ENCODE measurements at regions not wholly inside any gene's neighbourhood (a gene's known extent, or its start where the extent isn't known, plus 50 kb on each side); places are given as distances from the start of the nearest gene placed in this dataset.

DNA sequence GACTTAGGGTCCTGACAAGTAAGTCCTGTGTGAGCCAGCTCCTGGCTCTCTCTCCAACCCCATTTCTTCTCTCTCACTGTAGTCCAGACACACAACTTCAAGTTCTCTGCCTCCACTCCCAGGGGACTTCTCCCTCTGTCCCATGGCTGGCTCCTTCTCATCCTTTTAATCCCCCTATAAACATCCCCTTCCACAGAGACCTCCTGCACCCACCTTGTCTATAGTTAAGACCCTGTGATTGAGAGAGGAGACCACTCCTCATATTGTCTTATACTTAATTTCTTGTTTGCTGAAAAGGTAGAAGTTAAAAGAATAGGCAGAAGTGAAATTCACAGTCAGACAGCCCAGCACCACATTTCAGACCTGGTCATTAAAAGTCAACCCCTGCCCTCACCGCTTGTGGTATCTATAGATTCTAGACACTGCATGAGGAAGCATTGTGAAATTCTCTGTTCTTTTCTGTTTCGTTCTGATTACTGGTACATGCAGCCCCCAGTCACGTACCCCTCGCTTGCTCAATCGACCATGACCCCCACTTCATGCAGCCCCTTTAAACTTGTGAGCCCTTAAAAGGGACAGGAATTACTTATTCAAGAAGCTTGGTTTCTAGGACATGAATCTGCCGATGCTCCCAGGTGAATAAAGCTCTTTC lies 125.6 kb upstream of the FRMD4A start:
- WGBS, 2 donors: 62 to 75% methylated on average over 6 of the region's 6 CpGs
- Histone ChIP-seq H3K36me3 (no peaks in the 10 kb centered on the region), H3K9me3 (no peaks in the 10 kb centered on the region), H3K4me1 (no peaks in the 10 kb centered on the region), H3K4me3 (no peak overlapping the region), H3K27ac (no peak overlapping the region), H3K27me3 (no peaks in the 10 kb centered on the region)
- TF ChIP-seq POLR2A (IDR thresholded peaks at IDR 0.05): no peak
- DNase-seq: no peak
- intact Hi-C loops (cut with DNase I): no loop called here

- Histone ChIP-seq H3K27ac (no peak overlapping the region), H3K36me3 (no peaks in the 10 kb centered on the region), H3K9me3 (no peaks in the 10 kb centered on the region), H3K4me3 (no peak overlapping the region), H3K4me1 (peaks cover 0 to 4% (median 0%) of the 10 kb centered on the region in 3 donors), H3K27me3 (no peaks in the 10 kb centered on the region)
- WGBS, 2 donors: 91% methylated on average over 10 of the region's 10 CpGs
- no peak for TF ChIP-seq POLR2A (IDR thresholded peaks at IDR 0.05)
- TF ChIP-seq, protein P1, sequence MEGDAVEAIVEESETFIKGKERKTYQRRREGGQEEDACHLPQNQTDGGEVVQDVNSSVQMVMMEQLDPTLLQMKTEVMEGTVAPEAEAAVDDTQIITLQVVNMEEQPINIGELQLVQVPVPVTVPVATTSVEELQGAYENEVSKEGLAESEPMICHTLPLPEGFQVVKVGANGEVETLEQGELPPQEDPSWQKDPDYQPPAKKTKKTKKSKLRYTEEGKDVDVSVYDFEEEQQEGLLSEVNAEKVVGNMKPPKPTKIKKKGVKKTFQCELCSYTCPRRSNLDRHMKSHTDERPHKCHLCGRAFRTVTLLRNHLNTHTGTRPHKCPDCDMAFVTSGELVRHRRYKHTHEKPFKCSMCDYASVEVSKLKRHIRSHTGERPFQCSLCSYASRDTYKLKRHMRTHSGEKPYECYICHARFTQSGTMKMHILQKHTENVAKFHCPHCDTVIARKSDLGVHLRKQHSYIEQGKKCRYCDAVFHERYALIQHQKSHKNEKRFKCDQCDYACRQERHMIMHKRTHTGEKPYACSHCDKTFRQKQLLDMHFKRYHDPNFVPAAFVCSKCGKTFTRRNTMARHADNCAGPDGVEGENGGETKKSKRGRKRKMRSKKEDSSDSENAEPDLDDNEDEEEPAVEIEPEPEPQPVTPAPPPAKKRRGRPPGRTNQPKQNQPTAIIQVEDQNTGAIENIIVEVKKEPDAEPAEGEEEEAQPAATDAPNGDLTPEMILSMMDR (IDR thresholded peaks at IDR 0.05): no peak
- DNase-seq: no peak
- intact Hi-C loops (cut with DNase I): no loop called here
Observed at GRCh38 chr10:14454629-14455028, 123.9 kb upstream of the FRMD4A start.

DNA sequence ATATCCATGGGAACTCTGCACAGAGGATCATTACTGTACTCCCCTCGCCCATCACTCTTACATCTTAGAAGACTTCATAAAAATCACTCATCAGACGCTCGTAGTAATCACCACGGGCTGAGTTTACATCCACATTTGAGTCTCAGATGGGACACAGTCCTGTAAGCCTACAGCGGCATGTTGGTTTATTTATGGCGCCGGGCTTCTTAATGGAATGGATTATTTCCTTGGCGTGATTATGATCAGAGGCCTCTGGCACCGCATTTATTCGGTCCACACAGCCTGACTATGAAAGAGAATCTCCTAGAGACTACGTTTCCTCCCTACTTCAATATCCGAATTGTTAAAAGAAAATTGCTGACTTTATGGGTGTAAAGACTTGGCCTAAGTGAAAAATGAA lies 123.5 kb upstream of the FRMD4A start:
- DNase-seq: no peak
- Histone ChIP-seq H3K27me3 (no peaks in the 10 kb centered on the region), H3K27ac (no peak overlapping the region), H3K4me3 (no peak overlapping the region), H3K4me1 (peaks cover 0 to 4% (median 0%) of the 10 kb centered on the region in 3 donors), H3K36me3 (no peaks in the 10 kb centered on the region), H3K9me3 (no peaks in the 10 kb centered on the region)
- WGBS, 2 donors: 84 to 91% methylated on average over 12 of the region's 12 CpGs
- intact Hi-C loops (cut with DNase I): no loop called here
- TF ChIP-seq POLR2A (IDR thresholded peaks at IDR 0.05): no peak

DNA sequence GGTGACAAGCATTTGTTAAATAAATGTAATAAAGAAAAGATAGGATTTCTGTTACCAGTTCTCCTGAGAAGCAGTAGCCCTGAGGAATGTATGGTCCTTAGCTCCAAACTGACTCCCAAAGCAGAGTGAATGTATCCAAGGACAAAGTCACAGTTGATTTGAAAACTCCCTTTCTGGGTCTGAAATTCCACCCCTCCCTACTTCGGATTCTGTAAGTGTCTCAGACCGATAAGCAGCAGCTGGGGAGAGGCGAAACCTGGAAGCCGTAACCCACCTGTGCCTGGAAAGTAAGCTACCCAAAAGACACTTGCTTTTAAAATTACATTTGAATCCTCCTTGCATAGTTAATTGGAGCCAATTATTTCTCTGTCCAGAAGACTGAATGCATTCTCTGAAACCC lies 122.9 kb upstream of the FRMD4A start:
- TF ChIP-seq, protein P1 (IDR thresholded peaks at IDR 0.05): no peak
- TF ChIP-seq POLR2A (IDR thresholded peaks at IDR 0.05): no peak
- Histone ChIP-seq H3K27ac (no peak overlapping the region), H3K27me3 (no peaks in the 10 kb centered on the region), H3K9me3 (no peaks in the 10 kb centered on the region), H3K4me1 (peaks cover 0 to 7% (median 0%) of the 10 kb centered on the region in 3 donors), H3K36me3 (no peaks in the 10 kb centered on the region), H3K4me3 (no peak overlapping the region)
- no peak for DNase-seq
- intact Hi-C loops (cut with DNase I): no loop called here
- WGBS, 2 donors: 84% methylated on average over 4 of the region's 4 CpGs

DNA sequence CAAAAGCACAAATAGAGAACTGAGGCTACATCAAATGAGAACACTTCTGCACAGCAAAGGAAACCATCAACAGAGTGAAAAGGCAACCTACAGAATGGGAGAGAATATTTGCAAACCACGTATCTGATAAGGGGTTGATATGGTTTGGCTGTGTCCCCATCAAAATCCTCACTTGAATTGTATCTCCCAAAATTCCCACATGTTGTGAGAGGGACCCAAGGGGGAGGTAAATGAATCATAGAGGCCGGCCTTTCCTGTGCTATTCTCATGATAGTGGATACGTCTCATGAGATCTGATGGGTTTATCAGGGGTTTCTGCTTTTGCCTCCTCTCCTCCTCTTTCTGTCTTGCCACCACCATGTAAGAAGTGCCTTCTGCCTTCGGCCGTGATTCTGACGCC lies 120.6 kb upstream of the FRMD4A start:
- Histone ChIP-seq H3K4me3 (no peak overlapping the region), H3K36me3 (no peaks in the 10 kb centered on the region), H3K27ac (no peak overlapping the region), H3K9me3 (no peaks in the 10 kb centered on the region), H3K27me3 (no peaks in the 10 kb centered on the region), H3K4me1 (peaks cover 0 to 7% (median 0%) of the 10 kb centered on the region in 3 donors)
- TF ChIP-seq POLR2A (IDR thresholded peaks at IDR 0.05): no peak
- TF ChIP-seq, protein P1 (IDR thresholded peaks at IDR 0.05): no peak
- WGBS, 2 donors: 66 to 90% methylated on average over 6 of the region's 6 CpGs
- DNase-seq: no peak
- intact Hi-C loops (cut with DNase I): no loop called here

DNA sequence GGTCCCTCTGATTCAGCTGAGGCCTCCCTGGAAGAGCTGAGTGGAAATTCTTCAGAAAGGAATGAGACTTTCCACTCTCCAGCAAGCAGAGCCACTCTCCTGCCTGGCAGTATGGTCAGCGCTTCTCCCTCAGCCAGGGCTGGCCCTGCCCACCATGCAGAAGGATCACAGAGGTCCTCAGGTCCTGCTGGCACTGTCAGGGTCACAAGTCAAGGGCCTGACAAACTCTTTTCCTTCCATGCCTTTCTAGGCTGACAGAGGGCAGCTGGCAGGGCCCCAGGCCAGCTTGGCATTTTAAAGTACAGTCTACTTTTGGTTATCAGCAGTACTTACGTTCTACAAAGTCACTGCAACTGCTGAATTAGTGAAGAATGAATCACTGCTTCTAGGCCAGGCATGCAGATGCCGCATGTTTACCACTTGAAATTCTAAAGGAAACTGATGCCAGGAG lies 119.3 kb upstream of the FRMD4A start:
- no peak overlapping the region for H3K4me3 ChIP-seq
- TF ChIP-seq POLR2A (IDR thresholded peaks at IDR 0.05): no peak
- TF ChIP-seq, protein P1 (IDR thresholded peaks at IDR 0.05): no peak
- DNase-seq: no peak
- no peak overlapping the region for H3K27ac ChIP-seq
- WGBS, 2 donors: 71 to 81% methylated on average over 2 to 3 of the region's 3 CpGs
- H3K4me1 ChIP-seq: peaks cover 0 to 7% (median 0%) of the 10 kb centered on the region in 3 donors
- intact Hi-C loops (cut with DNase I): no loop called here
- no peaks in the 10 kb centered on the region for H3K27me3 ChIP-seq
- no peaks in the 10 kb centered on the region for H3K36me3 ChIP-seq
- H3K9me3 ChIP-seq: no peaks in the 10 kb centered on the region

All from esophagus squamous epithelium (tissue), 5 donors.